HG03558 (cell line): ENCODE measurements at regions not wholly inside any gene's neighbourhood (a gene's known extent, or its start where the extent isn't known, plus 50 kb on each side); places are given as distances from the start of the nearest gene placed in this dataset.

Source experiments
- ATAC-seq: cut with Tn5 transposase; IDR thresholded peaks from one replicate; pipeline ENCODE4 v1.9.1; 2021; ENCODE audit warnings: moderate number of reproducible peaks; ENCODE audit not compliant: unreplicated experiment; ENCODE audit errors: extremely low read depth

- no peak for ATAC-seq
Observed at GRCh38 chr15:88322461-88322860, 65.9 kb upstream of the NTRK3 start.

- ATAC-seq = no peak
Observed at GRCh38 chr15:88321271-88321670, 64.7 kb upstream of the NTRK3 start.

- no peak for ATAC-seq
Observed at GRCh38 chr15:88316586-88316985, 60.0 kb upstream of the NTRK3 start.

GRCh38 chr15:88315221-88315878 is 58.8 kb upstream of the NTRK3 start:
- ATAC-seq = no peak

- ATAC-seq = no peak
Observed at GRCh38 chr15:88312941-88313579, 56.5 kb upstream of the NTRK3 start.

GRCh38 chr15:88309363-88309762 is 52.8 kb upstream of the NTRK3 start:
- ATAC-seq = no peak

- no peak for ATAC-seq
Observed at GRCh38 chr15:88307344-88307743, 50.8 kb upstream of the NTRK3 start.
